Neutrophil (primary cell): ENCODE measurements at regions not wholly inside any gene's neighbourhood (a gene's known extent, or its start where the extent isn't known, plus 50 kb on each side); places are given as distances from the start of the nearest gene placed in this dataset.

ENCODE experiments used
- H3K27ac ChIP-seq: fragments of 200-600 bp; sonication (generic); 2 replicates; pipeline ENCODE4 v1.5.1; 2016; ENCODE audit warnings: mild to moderate bottlenecking, moderate library complexity
- H3K27me3 ChIP-seq: fragments of 200-600 bp; sonication (generic); 2 replicates; pipeline ENCODE4 v1.6.0; 2016; ENCODE audit warnings: mild to moderate bottlenecking
- H3K36me3 ChIP-seq: fragments of 200-600 bp; sonication (generic); 2 replicates; pipeline ENCODE4 v1.5.1; 2017
- H3K4me1 ChIP-seq, 2 experiments: fragments of 200-600 bp in 1 of 2; sonication (generic) in 1 of 2; 1 replicate in 1 of 2; 2 replicates in 1 of 2; pipeline versions ENCODE4 v1.5.1 to v1.6.1; 2013 to 2016; ENCODE audit warnings: low read depth in 1 of 2, low read length in 1 of 2, mild to moderate bottlenecking in 1 of 2, moderate library complexity in 1 of 2; ENCODE audit not compliant: control insufficient read depth in 1 of 2, insufficient read depth in 1 of 2
- H3K4me3 ChIP-seq, 2 experiments: fragments of 200-600 bp in 1 of 2; sonication (generic) in 1 of 2; 1 replicate in 1 of 2; 2 replicates in 1 of 2; pipeline ENCODE4 v1.5.1; 2013 to 2016; ENCODE audit warnings: low read depth in 1 of 2, low read length in 1 of 2, mild to moderate bottlenecking in 1 of 2, moderate library complexity in 1 of 2
- H3K9me3 ChIP-seq: fragments of 200-600 bp; sonication (generic); 2 replicates; pipeline ENCODE4 v1.5.1; 2016
- CTCF ChIP-seq: fragments of 200-600 bp; sonication (generic); IDR thresholded peaks from 2 replicates; pipeline ENCODE4 v1.5.1; 2016; ENCODE audit warnings: antibody characterized with exemption

- H3K36me3 ChIP-seq: no peaks in the 10 kb centered on the region
- H3K9me3 ChIP-seq: peaks cover 6% of the 10 kb centered on the region
- no peak for TF ChIP-seq CTCF
- H3K4me1 ChIP-seq: no peaks in the 10 kb centered on the region
- no peaks in the 10 kb centered on the region for H3K27me3 ChIP-seq
- H3K27ac ChIP-seq: no peak overlapping the region
- H3K4me3 ChIP-seq: no peak overlapping the region
Observed at GRCh38 chr6:54587277-54587676, 259.3 kb upstream of the FAM83B start.

- Histone ChIP-seq H3K36me3 (no peaks in the 10 kb centered on the region), H3K4me1 (no peaks in the 10 kb centered on the region), H3K4me3 (no peak overlapping the region), H3K27me3 (no peaks in the 10 kb centered on the region), H3K9me3 (peaks cover 6% of the 10 kb centered on the region), H3K27ac (no peak overlapping the region)
- no peak for TF ChIP-seq CTCF
Observed at GRCh38 chr6:54588176-54588575, 258.4 kb upstream of the FAM83B start.

- H3K27me3 ChIP-seq: no peaks in the 10 kb centered on the region
- no peak overlapping the region for H3K4me3 ChIP-seq
- no peaks in the 10 kb centered on the region for H3K4me1 ChIP-seq
- no peak for TF ChIP-seq CTCF
- H3K27ac ChIP-seq: no peak overlapping the region
- H3K36me3 ChIP-seq: no peaks in the 10 kb centered on the region
- H3K9me3 ChIP-seq: no peaks in the 10 kb centered on the region
Observed at GRCh38 chr6:54595844-54596243, 250.7 kb upstream of the FAM83B start.

GRCh38 chr6:54598787-54599313 lies 247.7 kb upstream of the FAM83B start:
- no peaks in the 10 kb centered on the region for H3K9me3 ChIP-seq
- H3K4me1 ChIP-seq: no peaks in the 10 kb centered on the region
- H3K27ac ChIP-seq: no peak overlapping the region
- TF ChIP-seq CTCF: no peak
- no peaks in the 10 kb centered on the region for H3K27me3 ChIP-seq
- no peak overlapping the region for H3K4me3 ChIP-seq
- no peaks in the 10 kb centered on the region for H3K36me3 ChIP-seq

GRCh38 chr6:54601600-54602300 lies 244.8 kb upstream of the FAM83B start:
- no peaks in the 10 kb centered on the region for H3K4me1 ChIP-seq
- no peak overlapping the region for H3K27ac ChIP-seq
- no peaks in the 10 kb centered on the region for H3K36me3 ChIP-seq
- no peak for TF ChIP-seq CTCF
- no peak overlapping the region for H3K4me3 ChIP-seq
- no peaks in the 10 kb centered on the region for H3K27me3 ChIP-seq
- no peaks in the 10 kb centered on the region for H3K9me3 ChIP-seq
